ENCODE measurements at regions not wholly inside any gene's neighbourhood (a gene's known extent, or its start where the extent isn't known, plus 50 kb on each side); places are given as distances from the start of the nearest gene placed in this dataset.

DNA sequence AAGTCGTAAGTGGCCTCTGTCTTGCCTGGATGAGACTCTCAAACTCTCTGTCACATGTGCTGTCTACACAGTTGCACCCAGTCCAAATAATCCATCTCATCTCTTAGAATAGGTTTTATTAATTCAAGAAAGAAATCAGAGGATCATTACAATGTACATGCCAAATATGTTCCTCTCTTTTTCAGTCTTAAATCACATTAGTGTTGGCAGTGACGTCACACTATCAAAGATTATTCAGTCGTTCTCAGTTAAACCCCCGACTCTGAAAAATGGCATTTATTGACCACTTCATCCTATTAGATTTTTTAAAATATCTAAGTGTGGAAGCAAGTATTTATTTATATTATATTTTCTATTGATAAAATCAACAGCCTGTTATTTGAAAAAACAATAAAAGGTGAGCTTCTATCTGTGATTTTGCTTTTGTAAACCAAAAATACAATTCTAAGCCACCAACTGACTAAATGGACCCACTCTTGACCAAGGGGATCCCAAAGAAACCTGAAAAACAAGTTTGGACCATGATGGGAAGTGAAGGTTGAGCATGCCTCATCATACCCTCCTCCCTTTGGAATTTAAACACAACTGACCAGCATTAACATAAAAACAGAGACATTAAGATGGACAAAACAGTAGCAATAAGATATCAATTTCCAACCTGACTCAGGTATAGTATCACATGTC, 1894.4 kb upstream of the LRRTM1 start:
- no peak for TF ChIP-seq EZH2 (IDR thresholded peaks at IDR 0.05; ENCODE audit: low read length, missing control alignments)
- TF ChIP-seq, protein P1, sequence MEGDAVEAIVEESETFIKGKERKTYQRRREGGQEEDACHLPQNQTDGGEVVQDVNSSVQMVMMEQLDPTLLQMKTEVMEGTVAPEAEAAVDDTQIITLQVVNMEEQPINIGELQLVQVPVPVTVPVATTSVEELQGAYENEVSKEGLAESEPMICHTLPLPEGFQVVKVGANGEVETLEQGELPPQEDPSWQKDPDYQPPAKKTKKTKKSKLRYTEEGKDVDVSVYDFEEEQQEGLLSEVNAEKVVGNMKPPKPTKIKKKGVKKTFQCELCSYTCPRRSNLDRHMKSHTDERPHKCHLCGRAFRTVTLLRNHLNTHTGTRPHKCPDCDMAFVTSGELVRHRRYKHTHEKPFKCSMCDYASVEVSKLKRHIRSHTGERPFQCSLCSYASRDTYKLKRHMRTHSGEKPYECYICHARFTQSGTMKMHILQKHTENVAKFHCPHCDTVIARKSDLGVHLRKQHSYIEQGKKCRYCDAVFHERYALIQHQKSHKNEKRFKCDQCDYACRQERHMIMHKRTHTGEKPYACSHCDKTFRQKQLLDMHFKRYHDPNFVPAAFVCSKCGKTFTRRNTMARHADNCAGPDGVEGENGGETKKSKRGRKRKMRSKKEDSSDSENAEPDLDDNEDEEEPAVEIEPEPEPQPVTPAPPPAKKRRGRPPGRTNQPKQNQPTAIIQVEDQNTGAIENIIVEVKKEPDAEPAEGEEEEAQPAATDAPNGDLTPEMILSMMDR (conservative IDR thresholded peaks at IDR 0.05 in 1 of 2, IDR thresholded peaks at IDR 0.05 in 1 of 2; ENCODE audit: low read depth in 1 of 2, low read length in 2 of 2): no peak

Measured in fibroblast of lung (primary cell).